ENCODE measurements at regions not wholly inside any gene's neighbourhood (a gene's known extent, or its start where the extent isn't known, plus 50 kb on each side); places are given as distances from the start of the nearest gene placed in this dataset.

DNA sequence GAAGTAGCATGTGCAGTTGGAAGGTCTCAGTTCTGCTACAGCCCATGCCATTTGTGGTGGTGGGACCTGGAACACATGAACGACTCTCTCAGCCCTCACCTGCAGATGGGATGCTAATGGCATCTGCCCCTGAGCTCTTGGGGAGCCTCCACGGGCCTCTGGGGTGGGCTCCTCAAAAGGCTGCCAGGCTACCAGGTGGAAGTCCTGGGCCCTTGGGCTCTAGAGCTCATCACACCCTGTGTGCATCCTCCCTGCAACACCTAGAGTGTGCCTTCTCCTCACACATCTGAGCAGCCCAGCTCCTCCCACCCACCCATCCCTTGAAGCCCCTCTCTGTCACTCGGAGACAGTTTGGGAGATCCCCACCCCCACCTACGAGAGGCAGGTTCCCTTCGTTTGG is 231.8 kb upstream of the MYT1L start:
- Histone ChIP-seq H3K4me2 (ENCODE audit: low read length, poor library complexity, severe bottlenecking) (no peak overlapping the region), H3K4me1 (ENCODE audit: control insufficient read depth, insufficient read depth, low read depth, low read length) (no peaks in the 10 kb centered on the region), H2BK15ac (ENCODE audit: low read depth, poor library complexity, severe bottlenecking) (no peak overlapping the region), H3K36me3 (ENCODE audit: control insufficient read depth in 1 of 2, insufficient read depth in 2 of 2, low read depth in 1 of 2, low read length in 2 of 2) (no peaks in the 10 kb centered on the region), H3K4ac (ENCODE audit: low read depth in 1 of 2, low read length in 2 of 2) (no peak overlapping the region), H3K23ac (ENCODE audit: low read length in 2 of 2) (no peak overlapping the region), H3K27ac (ENCODE audit: low read length, poor library complexity, severe bottlenecking) (no peak overlapping the region), H3K27me3 (ENCODE audit: control insufficient read depth in 1 of 2, insufficient read depth in 1 of 2, low read length in 2 of 2) (no peaks in the 10 kb centered on the region), H3K9ac (ENCODE audit: low read length) (no peak overlapping the region), H3K14ac (ENCODE audit: low read length in 2 of 2) (no peak overlapping the region), H2AFZ (ENCODE audit: low read depth, low read length) (no peak overlapping the region), H2BK5ac (ENCODE audit: low read depth, low read length, poor library complexity, severe bottlenecking) (no peak overlapping the region), H3K4me3 (ENCODE audit: insufficient read depth in 1 of 2, low read depth in 1 of 2, low read length in 2 of 2) (no peak overlapping the region), H2BK120ac (ENCODE audit: low read depth, low read length) (no peak overlapping the region), H3K9me3 (ENCODE audit: control insufficient read depth, low read length) (no peaks in the 10 kb centered on the region), H4K8ac (ENCODE audit: low read length) (no peak overlapping the region), H2AK5ac (ENCODE audit: low read length, severe bottlenecking) (no peak overlapping the region), H2BK12ac (ENCODE audit: low read length in 2 of 2) (no peak overlapping the region), H3K79me1 (replicated peaks; ENCODE audit: low read length, poor library complexity, severe bottlenecking) (no peaks in the 10 kb centered on the region), H4K91ac (ENCODE audit: low read length) (no peak overlapping the region), H3K18ac (ENCODE audit: low read depth in 1 of 2, low read length in 2 of 2) (no peak overlapping the region)
- no peak for DNase-seq
- WGBS: 52% methylated on average over 5 of the region's 5 CpGs

DNA sequence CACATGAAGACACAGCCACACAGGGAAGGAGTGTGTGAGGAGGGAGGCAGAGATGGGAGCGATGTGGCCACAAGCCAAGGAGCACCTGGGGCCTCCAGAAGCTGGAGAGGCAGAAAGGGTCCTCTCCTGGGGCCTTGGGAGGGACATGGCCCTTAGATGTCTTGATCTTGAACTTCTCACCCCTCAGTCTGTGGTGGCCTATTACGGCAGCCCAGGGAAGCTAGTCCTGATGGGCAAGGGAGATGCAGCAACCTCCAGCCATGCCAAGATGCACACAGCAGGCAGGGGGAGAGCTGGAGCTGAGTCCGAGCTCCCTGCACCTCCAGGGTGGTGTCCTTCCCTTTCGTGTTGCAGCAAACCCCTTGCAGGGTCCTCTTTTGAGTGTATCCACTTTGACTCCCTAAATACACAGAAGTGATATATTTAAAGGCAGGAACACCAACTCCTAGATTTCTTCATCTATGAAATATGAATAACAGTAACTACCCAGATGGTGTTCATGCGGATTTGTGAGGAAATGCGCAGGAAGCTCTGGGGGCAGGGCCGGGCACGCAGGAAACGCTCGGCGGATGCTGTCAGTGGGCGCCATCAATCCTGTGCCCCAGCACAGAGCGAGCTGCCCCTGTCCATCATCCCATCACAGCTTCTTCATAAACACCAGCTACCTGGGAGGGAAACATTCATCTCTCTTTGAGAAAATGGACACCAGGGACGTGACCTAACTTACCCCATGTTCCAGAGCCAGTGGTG is 230.4 kb upstream of the MYT1L start:
- Histone ChIP-seq H4K91ac (ENCODE audit: low read length) (no peak overlapping the region), H2AK5ac (ENCODE audit: low read length, severe bottlenecking) (no peak overlapping the region), H3K4ac (ENCODE audit: low read depth in 1 of 2, low read length in 2 of 2) (no peak overlapping the region), H4K8ac (ENCODE audit: low read length) (no peak overlapping the region), H3K23ac (ENCODE audit: low read length in 2 of 2) (no peak overlapping the region), H3K4me1 (ENCODE audit: control insufficient read depth, insufficient read depth, low read depth, low read length) (no peaks in the 10 kb centered on the region), H3K4me3 (ENCODE audit: insufficient read depth in 1 of 2, low read depth in 1 of 2, low read length in 2 of 2) (no peak overlapping the region), H2BK12ac (ENCODE audit: low read length in 2 of 2) (no peak overlapping the region), H3K27me3 (ENCODE audit: control insufficient read depth in 1 of 2, insufficient read depth in 1 of 2, low read length in 2 of 2) (no peaks in the 10 kb centered on the region), H3K14ac (ENCODE audit: low read length in 2 of 2) (no peak overlapping the region), H3K9me3 (ENCODE audit: control insufficient read depth, low read length) (no peaks in the 10 kb centered on the region), H3K9ac (ENCODE audit: low read length) (no peak overlapping the region), H3K36me3 (ENCODE audit: control insufficient read depth in 1 of 2, insufficient read depth in 2 of 2, low read depth in 1 of 2, low read length in 2 of 2) (no peaks in the 10 kb centered on the region), H2BK5ac (ENCODE audit: low read depth, low read length, poor library complexity, severe bottlenecking) (no peak overlapping the region), H2AFZ (ENCODE audit: low read depth, low read length) (no peak overlapping the region), H3K18ac (ENCODE audit: low read depth in 1 of 2, low read length in 2 of 2) (no peak overlapping the region), H2BK15ac (ENCODE audit: low read depth, poor library complexity, severe bottlenecking) (no peak overlapping the region), H3K27ac (ENCODE audit: low read length, poor library complexity, severe bottlenecking) (no peak overlapping the region), H3K4me2 (ENCODE audit: low read length, poor library complexity, severe bottlenecking) (no peak overlapping the region), H2BK120ac (ENCODE audit: low read depth, low read length) (no peak overlapping the region), H3K79me1 (replicated peaks; ENCODE audit: low read length, poor library complexity, severe bottlenecking) (no peaks in the 10 kb centered on the region)
- 81% methylated on average over 13 of the region's 14 CpGs for WGBS
- no peak for DNase-seq

DNA sequence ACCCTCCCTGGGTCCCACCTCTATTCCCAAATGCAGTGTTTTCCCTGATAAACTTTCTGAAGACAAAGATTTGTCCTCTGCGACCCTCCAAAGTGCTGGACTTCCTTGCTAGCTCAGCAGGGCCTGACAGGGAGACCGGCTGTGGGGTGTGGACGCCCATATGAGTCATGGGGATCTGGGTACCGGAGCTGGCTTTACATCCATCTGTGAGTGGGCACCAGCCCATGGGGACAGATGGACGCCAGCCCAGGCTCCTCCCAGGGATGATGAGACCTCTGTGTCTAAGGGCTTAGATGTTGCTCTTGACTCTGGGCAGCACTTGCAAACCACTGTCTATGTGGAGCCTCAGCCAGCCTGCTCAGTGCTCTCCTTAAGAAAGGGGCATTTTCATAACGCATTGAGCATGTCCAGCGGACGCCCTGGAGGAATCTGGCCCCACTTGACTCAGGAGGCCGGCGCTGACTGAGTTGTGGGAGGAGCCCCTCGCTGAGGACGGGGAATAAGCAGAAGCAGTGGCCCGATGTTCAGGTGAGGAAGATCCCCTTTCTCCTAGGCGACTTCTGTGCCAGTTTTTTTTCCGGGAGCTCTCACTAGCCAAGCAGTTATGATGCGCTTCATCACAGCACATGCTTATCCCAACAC is 229.4 kb upstream of the MYT1L start:
- 74% methylated on average over 16 of the region's 16 CpGs for WGBS
- no peak overlapping the region for H2BK5ac ChIP-seq (ENCODE audit: low read depth, low read length, poor library complexity, severe bottlenecking)

DNA sequence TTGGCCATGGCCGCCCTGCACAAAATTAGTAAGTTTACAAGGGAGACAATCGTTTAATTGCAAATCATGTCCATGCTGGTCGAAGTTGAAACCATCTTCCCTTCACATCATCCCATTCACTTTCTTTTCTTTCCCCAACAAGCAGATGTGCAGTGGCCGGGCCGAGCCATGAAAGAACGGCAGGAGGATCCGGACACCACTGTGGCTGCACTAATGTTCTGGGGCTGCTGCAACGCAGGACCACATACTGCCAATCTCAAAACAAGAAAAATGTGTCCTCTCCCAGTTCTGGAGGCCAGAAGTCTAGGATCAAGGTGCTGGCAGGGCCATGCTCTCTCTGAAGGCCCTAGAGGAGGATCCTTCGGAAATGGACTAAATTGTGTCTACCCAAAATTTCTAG is 227.4 kb upstream of the MYT1L start:
- no peak overlapping the region for H3K9ac ChIP-seq (ENCODE audit: low read length)
- H2AK5ac ChIP-seq (ENCODE audit: low read length, severe bottlenecking): no peak overlapping the region
- no peak overlapping the region for H3K4me2 ChIP-seq (ENCODE audit: low read length, poor library complexity, severe bottlenecking)
- H2AFZ ChIP-seq (ENCODE audit: low read depth, low read length): no peak overlapping the region
- H3K27ac ChIP-seq (ENCODE audit: low read length, poor library complexity, severe bottlenecking): no peak overlapping the region
- H3K79me1 ChIP-seq (replicated peaks; ENCODE audit: low read length, poor library complexity, severe bottlenecking): no peaks in the 10 kb centered on the region
- no peaks in the 10 kb centered on the region for H3K36me3 ChIP-seq (ENCODE audit: control insufficient read depth in 1 of 2, insufficient read depth in 2 of 2, low read depth in 1 of 2, low read length in 2 of 2)
- no peak overlapping the region for H3K14ac ChIP-seq (ENCODE audit: low read length in 2 of 2)
- 71% methylated on average over 9 of the region's 9 CpGs for WGBS
- no peak overlapping the region for H2BK15ac ChIP-seq (ENCODE audit: low read depth, poor library complexity, severe bottlenecking)
- no peak overlapping the region for H4K91ac ChIP-seq (ENCODE audit: low read length)
- no peak overlapping the region for H4K8ac ChIP-seq (ENCODE audit: low read length)
- H3K18ac ChIP-seq (ENCODE audit: low read depth in 1 of 2, low read length in 2 of 2): no peak overlapping the region
- no peak overlapping the region for H3K4me3 ChIP-seq (ENCODE audit: insufficient read depth in 1 of 2, low read depth in 1 of 2, low read length in 2 of 2)
- peaks cover 5% of the 10 kb centered on the region for H3K9me3 ChIP-seq (ENCODE audit: control insufficient read depth, low read length)
- no peak overlapping the region for H2BK120ac ChIP-seq (ENCODE audit: low read depth, low read length)
- DNase-seq: no peak
- H2BK5ac ChIP-seq (ENCODE audit: low read depth, low read length, poor library complexity, severe bottlenecking): no peak overlapping the region
- H3K4me1 ChIP-seq (ENCODE audit: control insufficient read depth, insufficient read depth, low read depth, low read length): no peaks in the 10 kb centered on the region
- no peaks in the 10 kb centered on the region for H3K27me3 ChIP-seq (ENCODE audit: control insufficient read depth in 1 of 2, insufficient read depth in 1 of 2, low read length in 2 of 2)
- no peak overlapping the region for H3K4ac ChIP-seq (ENCODE audit: low read depth in 1 of 2, low read length in 2 of 2)
- H2BK12ac ChIP-seq (ENCODE audit: low read length in 2 of 2): no peak overlapping the region
- no peak overlapping the region for H3K23ac ChIP-seq (ENCODE audit: low read length in 2 of 2)

More for the DNA sequence above, 229.4 kb upstream of the MYT1L start:
- Histone ChIP-seq H2AK5ac (ENCODE audit: low read length, severe bottlenecking) (no peak overlapping the region), H3K23ac (ENCODE audit: low read length in 2 of 2) (no peak overlapping the region), H3K4me2 (ENCODE audit: low read length, poor library complexity, severe bottlenecking) (no peak overlapping the region), H4K8ac (ENCODE audit: low read length) (no peak overlapping the region), H3K4me3 (ENCODE audit: insufficient read depth in 1 of 2, low read depth in 1 of 2, low read length in 2 of 2) (no peak overlapping the region), H3K14ac (ENCODE audit: low read length in 2 of 2) (no peak overlapping the region), H3K9ac (ENCODE audit: low read length) (no peak overlapping the region), H3K27ac (ENCODE audit: low read length, poor library complexity, severe bottlenecking) (no peak overlapping the region), H3K18ac (ENCODE audit: low read depth in 1 of 2, low read length in 2 of 2) (no peak overlapping the region), H2BK120ac (ENCODE audit: low read depth, low read length) (no peak overlapping the region), H3K79me1 (replicated peaks; ENCODE audit: low read length, poor library complexity, severe bottlenecking) (no peaks in the 10 kb centered on the region), H3K4ac (ENCODE audit: low read depth in 1 of 2, low read length in 2 of 2) (no peak overlapping the region), H3K27me3 (ENCODE audit: control insufficient read depth in 1 of 2, insufficient read depth in 1 of 2, low read length in 2 of 2) (no peaks in the 10 kb centered on the region), H2BK15ac (ENCODE audit: low read depth, poor library complexity, severe bottlenecking) (no peak overlapping the region), H3K9me3 (ENCODE audit: control insufficient read depth, low read length) (no peaks in the 10 kb centered on the region), H3K36me3 (ENCODE audit: control insufficient read depth in 1 of 2, insufficient read depth in 2 of 2, low read depth in 1 of 2, low read length in 2 of 2) (no peaks in the 10 kb centered on the region), H2BK12ac (ENCODE audit: low read length in 2 of 2) (no peak overlapping the region), H4K91ac (ENCODE audit: low read length) (no peak overlapping the region), H3K4me1 (ENCODE audit: control insufficient read depth, insufficient read depth, low read depth, low read length) (no peaks in the 10 kb centered on the region), H2AFZ (ENCODE audit: low read depth, low read length) (no peak overlapping the region)
- no peak for DNase-seq

Data from mesenchymal stem cell (in vitro differentiated cells and primary cell).